Skeletal muscle satellite cell (primary cell): ENCODE measurements at regions not wholly inside any gene's neighbourhood (a gene's known extent, or its start where the extent isn't known, plus 50 kb on each side); places are given as distances from the start of the nearest gene placed in this dataset.

Experiments
- H3K27me3 ChIP-seq: 2 replicates; pipeline ENCODE4 v1.7.0; 2013; ENCODE audit warnings: low read length; ENCODE audit not compliant: control insufficient read depth, insufficient read depth
- H3K36me3 ChIP-seq: 2 replicates; pipeline ENCODE4 v1.7.0; 2013; ENCODE audit warnings: mild to moderate bottlenecking, control low read depth, low read length; ENCODE audit not compliant: insufficient read depth
- H3K4me1 ChIP-seq: 2 replicates; pipeline ENCODE4 v1.7.0; 2013; ENCODE audit warnings: low read length; ENCODE audit not compliant: control insufficient read depth, insufficient read depth
- H3K4me2 ChIP-seq: 2 replicates; pipeline ENCODE4 v1.7.0; 2013; ENCODE audit warnings: mild to moderate bottlenecking, low read length
- H3K4me3 ChIP-seq: 2 replicates; pipeline ENCODE4 v1.7.0; 2013; ENCODE audit warnings: low read length
- H3K9ac ChIP-seq: 2 replicates; pipeline ENCODE4 v1.7.0; 2013; ENCODE audit warnings: mild to moderate bottlenecking, low read depth, low read length, moderate library complexity
- H3K9me3 ChIP-seq: replicated peaks from 2 replicates; pipeline ENCODE4 v1.7.0; 2013; ENCODE audit warnings: mild to moderate bottlenecking, control low read depth, low read length

- H3K27me3 ChIP-seq, result peaks cover 23% of the 10 kb centered on the region
- no peak overlapping the region for H3K9ac ChIP-seq
- no peaks in the 10 kb centered on the region for H3K9me3 ChIP-seq
- H3K4me3 ChIP-seq, result no peak overlapping the region
- H3K4me1 ChIP-seq, result no peaks in the 10 kb centered on the region
- H3K36me3 ChIP-seq, result no peaks in the 10 kb centered on the region
- H3K4me2 ChIP-seq, result no peak overlapping the region
Measured at GRCh38 chr3:193861012-193861411, 268.0 kb downstream of the OPA1 start.

GRCh38 chr3:193862843-193863242, 269.8 kb downstream of the OPA1 start:
- Histone ChIP-seq H3K27me3 (peaks cover 27% of the 10 kb centered on the region), H3K36me3 (no peaks in the 10 kb centered on the region), H3K4me2 (no peak overlapping the region), H3K9ac (no peak overlapping the region), H3K9me3 (no peaks in the 10 kb centered on the region), H3K4me3 (no peak overlapping the region), H3K4me1 (no peaks in the 10 kb centered on the region)

- Histone ChIP-seq H3K27me3 (peaks cover 34% of the 10 kb centered on the region), H3K9me3 (no peaks in the 10 kb centered on the region), H3K36me3 (no peaks in the 10 kb centered on the region), H3K4me2 (no peak overlapping the region), H3K4me1 (no peaks in the 10 kb centered on the region), H3K4me3 (no peak overlapping the region), H3K9ac (no peak overlapping the region)
Measured at GRCh38 chr3:193863657-193864357, 270.8 kb downstream of the OPA1 start.

GRCh38 chr3:193865339-193865738, 270.6 kb upstream of the HES1 start:
- peaks cover 37% of the 10 kb centered on the region for H3K27me3 ChIP-seq
- no peak overlapping the region for H3K4me2 ChIP-seq
- H3K9me3 ChIP-seq, result no peaks in the 10 kb centered on the region
- no peak overlapping the region for H3K4me3 ChIP-seq
- H3K36me3 ChIP-seq, result no peaks in the 10 kb centered on the region
- H3K4me1 ChIP-seq, result no peaks in the 10 kb centered on the region
- H3K9ac ChIP-seq, result no peak overlapping the region

GRCh38 chr3:193865896-193866480, 270.0 kb upstream of the HES1 start:
- Histone ChIP-seq H3K9ac (no peak overlapping the region), H3K27me3 (peaks cover 40% of the 10 kb centered on the region), H3K9me3 (no peaks in the 10 kb centered on the region), H3K4me1 (no peaks in the 10 kb centered on the region), H3K4me3 (no peak overlapping the region), H3K4me2 (no peak overlapping the region), H3K36me3 (no peaks in the 10 kb centered on the region)

- H3K4me1 ChIP-seq, result no peaks in the 10 kb centered on the region
- no peak overlapping the region for H3K9ac ChIP-seq
- H3K4me3 ChIP-seq, result no peak overlapping the region
- H3K36me3 ChIP-seq, result no peaks in the 10 kb centered on the region
- no peak overlapping the region for H3K4me2 ChIP-seq
- peaks cover 29% of the 10 kb centered on the region for H3K27me3 ChIP-seq
- no peaks in the 10 kb centered on the region for H3K9me3 ChIP-seq
Measured at GRCh38 chr3:193868590-193868989, 267.4 kb upstream of the HES1 start.

GRCh38 chr3:193869221-193870201, 266.4 kb upstream of the HES1 start:
- Histone ChIP-seq H3K4me3 (no peak overlapping the region), H3K27me3 (peaks cover 33% of the 10 kb centered on the region), H3K36me3 (no peaks in the 10 kb centered on the region), H3K9me3 (no peaks in the 10 kb centered on the region), H3K9ac (no peak overlapping the region), H3K4me1 (no peaks in the 10 kb centered on the region), H3K4me2 (no peak overlapping the region)

- no peaks in the 10 kb centered on the region for H3K4me1 ChIP-seq
- no peaks in the 10 kb centered on the region for H3K36me3 ChIP-seq
- H3K4me3 ChIP-seq, result no peak overlapping the region
- H3K9ac ChIP-seq, result no peak overlapping the region
- peaks cover 44% of the 10 kb centered on the region for H3K27me3 ChIP-seq
- no peaks in the 10 kb centered on the region for H3K9me3 ChIP-seq
- no peak overlapping the region for H3K4me2 ChIP-seq
Measured at GRCh38 chr3:193870376-193871219, 265.4 kb upstream of the HES1 start.

GRCh38 chr3:193871220-193871485, 264.8 kb upstream of the HES1 start:
- H3K9ac ChIP-seq, result no peak overlapping the region
- no peaks in the 10 kb centered on the region for H3K4me1 ChIP-seq
- H3K36me3 ChIP-seq, result no peaks in the 10 kb centered on the region
- H3K4me3 ChIP-seq, result no peak overlapping the region
- H3K4me2 ChIP-seq, result no peak overlapping the region
- H3K27me3 ChIP-seq, result peaks cover 50% of the 10 kb centered on the region
- H3K9me3 ChIP-seq, result no peaks in the 10 kb centered on the region

GRCh38 chr3:193872265-193872753, 263.6 kb upstream of the HES1 start:
- Histone ChIP-seq H3K4me1 (no peaks in the 10 kb centered on the region), H3K36me3 (no peaks in the 10 kb centered on the region), H3K4me2 (no peak overlapping the region), H3K27me3 (peaks cover 55% of the 10 kb centered on the region), H3K4me3 (no peak overlapping the region), H3K9me3 (no peaks in the 10 kb centered on the region), H3K9ac (no peak overlapping the region)
